ENCODE measurements at regions not wholly inside any gene's neighbourhood (a gene's known extent, or its start where the extent isn't known, plus 50 kb on each side); places are given as distances from the start of the nearest gene placed in this dataset.

DNA sequence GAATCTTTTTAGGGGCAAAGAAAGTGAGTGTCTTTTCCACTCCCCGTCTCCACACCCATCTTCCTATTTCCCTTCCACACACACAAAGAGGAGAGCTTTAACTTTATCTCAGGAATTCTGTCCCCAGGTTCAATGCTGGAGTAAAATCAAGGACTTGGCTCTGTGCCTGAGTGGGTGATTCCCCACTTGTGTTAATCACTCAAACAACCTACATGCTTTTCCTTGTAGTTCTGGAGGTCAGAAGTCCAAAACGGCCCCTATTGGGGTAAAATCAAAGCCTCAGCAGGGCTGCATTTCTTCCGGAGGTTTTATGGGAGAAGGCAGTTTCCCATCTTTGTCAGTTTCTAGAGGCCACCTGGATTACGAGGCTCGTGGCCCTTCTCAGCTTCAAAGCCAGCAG lies 422.3 kb upstream of the RBFOX1 start:
- Histone ChIP-seq H3K9me3 (no peaks in the 10 kb centered on the region), H3K36me3 (no peaks in the 10 kb centered on the region), H3K4me1 (no peaks in the 10 kb centered on the region), H3K27me3 (no peaks in the 10 kb centered on the region), H3K27ac (no peak overlapping the region), H3K4me3 (no peak overlapping the region)
- no peak for FAIRE-seq
- WGBS, 2 donors: 30 to 47% methylated on average over 5 of the region's 5 CpGs
- DNase-seq: no peak
- no peak for ATAC-seq
- TF ChIP-seq, protein P1, sequence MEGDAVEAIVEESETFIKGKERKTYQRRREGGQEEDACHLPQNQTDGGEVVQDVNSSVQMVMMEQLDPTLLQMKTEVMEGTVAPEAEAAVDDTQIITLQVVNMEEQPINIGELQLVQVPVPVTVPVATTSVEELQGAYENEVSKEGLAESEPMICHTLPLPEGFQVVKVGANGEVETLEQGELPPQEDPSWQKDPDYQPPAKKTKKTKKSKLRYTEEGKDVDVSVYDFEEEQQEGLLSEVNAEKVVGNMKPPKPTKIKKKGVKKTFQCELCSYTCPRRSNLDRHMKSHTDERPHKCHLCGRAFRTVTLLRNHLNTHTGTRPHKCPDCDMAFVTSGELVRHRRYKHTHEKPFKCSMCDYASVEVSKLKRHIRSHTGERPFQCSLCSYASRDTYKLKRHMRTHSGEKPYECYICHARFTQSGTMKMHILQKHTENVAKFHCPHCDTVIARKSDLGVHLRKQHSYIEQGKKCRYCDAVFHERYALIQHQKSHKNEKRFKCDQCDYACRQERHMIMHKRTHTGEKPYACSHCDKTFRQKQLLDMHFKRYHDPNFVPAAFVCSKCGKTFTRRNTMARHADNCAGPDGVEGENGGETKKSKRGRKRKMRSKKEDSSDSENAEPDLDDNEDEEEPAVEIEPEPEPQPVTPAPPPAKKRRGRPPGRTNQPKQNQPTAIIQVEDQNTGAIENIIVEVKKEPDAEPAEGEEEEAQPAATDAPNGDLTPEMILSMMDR (IDR thresholded peaks at IDR 0.05): no peak
- intact Hi-C loops (cut with DNase I): no loop called here

GRCh38 chr16:6905601-6906000 lies 427.0 kb upstream of the RBFOX1 start:
- Histone ChIP-seq H3K36me3 (no peaks in the 10 kb centered on the region), H3K27me3 (peaks cover 0 to 7% (median 0%) of the 10 kb centered on the region in 4 donors), H3K4me3 (no peak overlapping the region), H3K27ac (no peak overlapping the region), H3K4me1 (no peaks in the 10 kb centered on the region), H3K9me3 (no peaks in the 10 kb centered on the region)
- intact Hi-C loops (cut with DNase I): no loop called here
- FAIRE-seq (no peak), ATAC-seq (no peak), DNase-seq (no peak)
- 35 to 40% methylated on average over 3 of the region's 3 CpGs for WGBS, 2 donors
- TF ChIP-seq, protein P1 (IDR thresholded peaks at IDR 0.05): no peak

DNA sequence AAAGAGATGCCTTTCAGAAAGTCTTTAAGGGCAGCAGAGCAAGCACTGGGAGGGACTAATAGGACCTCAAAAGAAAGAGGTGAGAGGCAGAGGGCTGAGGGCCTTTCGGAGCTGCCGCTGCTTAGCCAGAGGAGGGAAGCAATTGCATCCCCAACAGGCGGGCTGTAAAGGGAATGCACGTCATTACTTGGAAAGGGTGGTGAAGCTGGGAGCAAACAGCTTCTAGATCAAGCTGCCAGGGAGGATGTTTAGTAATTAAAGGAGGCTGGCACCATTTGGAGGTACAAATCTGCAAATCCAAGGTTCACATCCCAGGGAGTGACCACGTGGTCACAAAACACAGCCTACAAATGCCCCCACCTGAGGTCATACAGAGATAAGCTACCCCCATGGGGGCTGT lies 429.0 kb upstream of the RBFOX1 start:
- TF ChIP-seq, protein P1 (IDR thresholded peaks at IDR 0.05): no peak
- Histone ChIP-seq H3K4me1 (no peaks in the 10 kb centered on the region), H3K36me3 (no peaks in the 10 kb centered on the region), H3K27ac (no peak overlapping the region), H3K27me3 (peaks cover 0 to 7% (median 0%) of the 10 kb centered on the region in 4 donors), H3K9me3 (no peaks in the 10 kb centered on the region), H3K4me3 (no peak overlapping the region)
- WGBS, 2 donors: 34 to 46% methylated on average over 5 of the region's 5 CpGs
- intact Hi-C loops (cut with DNase I): no loop called here
- FAIRE-seq (no peak), DNase-seq (no peak), ATAC-seq (no peak)

DNA sequence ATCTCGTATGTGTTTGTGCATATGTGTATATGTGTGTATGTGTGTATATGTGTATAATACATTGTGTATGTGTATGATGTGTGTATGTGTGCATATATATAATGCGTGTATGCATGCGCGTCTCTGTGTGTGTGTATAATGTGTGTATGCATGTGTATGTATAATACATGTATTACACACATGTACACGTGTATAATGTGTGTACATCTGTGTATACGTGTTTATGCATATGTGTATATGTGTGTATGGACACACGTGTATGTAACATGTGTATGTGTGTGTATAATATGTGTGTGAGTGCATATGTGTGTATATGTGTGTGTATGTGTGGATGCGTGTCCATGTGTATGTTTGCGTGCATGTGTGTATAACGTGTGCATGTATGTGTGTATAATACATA lies 433.7 kb upstream of the RBFOX1 start:
- H3K27me3 ChIP-seq: peaks cover 0 to 7% (median 0%) of the 10 kb centered on the region in 4 donors
- TF ChIP-seq, protein P1 (IDR thresholded peaks at IDR 0.05): no peak
- H3K4me3 ChIP-seq: no peak overlapping the region
- no peaks in the 10 kb centered on the region for H3K4me1 ChIP-seq
- no peaks in the 10 kb centered on the region for H3K36me3 ChIP-seq
- no peaks in the 10 kb centered on the region for H3K9me3 ChIP-seq
- no peak overlapping the region for H3K27ac ChIP-seq
- no peak for FAIRE-seq
- DNase-seq: no peak
- no peak for ATAC-seq
- intact Hi-C loops (cut with DNase I): no loop called here
- WGBS, 2 donors: 64 to 81% methylated on average over 10 of the region's 10 CpGs

- peaks cover 0 to 6% (median 0%) of the 10 kb centered on the region in 4 donors for H3K27me3 ChIP-seq
- WGBS, 2 donors: 39 to 48% methylated on average over 8 of the region's 8 CpGs
Observed at GRCh38 chr16:6897876-6898485, 434.7 kb upstream of the RBFOX1 start.

More at GRCh38 chr16:6897876-6898485, 434.7 kb upstream of the RBFOX1 start:
- TF ChIP-seq, protein P1 (IDR thresholded peaks at IDR 0.05): no peak
- ATAC-seq (no peak), DNase-seq (no peak), FAIRE-seq (no peak)
- Histone ChIP-seq H3K4me3 (no peak overlapping the region), H3K4me1 (no peaks in the 10 kb centered on the region), H3K27ac (no peak overlapping the region), H3K36me3 (no peaks in the 10 kb centered on the region), H3K9me3 (no peaks in the 10 kb centered on the region)
- intact Hi-C loops (cut with DNase I): no loop called here
